Activated CD4-positive, alpha-beta T cell treated with anti-CD3 and anti-CD28 coated beads, Interleukin-2, amount 50 U/mL, for 48 hours (primary cell): ENCODE measurements at regions not wholly inside any gene's neighbourhood (a gene's known extent, or its start where the extent isn't known, plus 50 kb on each side); places are given as distances from the start of the nearest gene placed in this dataset.

ENCODE experiments used
- DNase-seq, 2 experiments: peaks; one replicate each; pipeline ENCODE4 v3.0.0-alpha.2; 2020

DNA sequence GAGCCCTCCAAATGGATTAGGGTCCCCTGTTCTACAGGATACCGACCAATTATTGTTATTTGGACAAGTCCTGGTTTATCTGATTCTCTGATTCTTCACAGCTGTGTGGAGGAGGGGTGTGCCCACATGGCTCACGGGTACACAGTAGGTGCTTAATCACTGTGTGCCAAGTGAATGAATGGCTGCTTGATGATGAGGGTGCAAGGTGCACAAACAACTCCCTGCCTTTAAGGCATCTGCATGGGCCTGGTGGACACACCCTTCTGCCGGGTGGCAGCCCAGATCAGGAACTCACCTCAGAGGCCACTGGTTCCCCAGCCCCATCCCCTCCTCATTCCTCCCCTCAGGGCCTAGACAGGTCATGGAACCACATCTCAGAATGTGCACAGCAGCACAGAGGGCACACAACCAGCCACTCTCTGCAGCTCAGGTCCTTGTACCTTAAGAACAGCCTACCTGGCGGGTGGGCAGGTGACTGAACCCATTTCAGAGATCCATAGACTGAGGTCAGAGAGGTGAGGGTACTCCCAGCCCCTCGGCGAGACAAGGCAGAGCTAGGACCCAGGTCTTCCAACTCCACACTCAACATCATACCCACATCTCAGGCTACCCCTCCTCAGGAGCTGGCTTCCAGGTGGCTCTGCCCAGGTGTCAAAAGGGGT is 50.3 kb downstream of the SHANK2 start:
- no peak for DNase-seq

DNA sequence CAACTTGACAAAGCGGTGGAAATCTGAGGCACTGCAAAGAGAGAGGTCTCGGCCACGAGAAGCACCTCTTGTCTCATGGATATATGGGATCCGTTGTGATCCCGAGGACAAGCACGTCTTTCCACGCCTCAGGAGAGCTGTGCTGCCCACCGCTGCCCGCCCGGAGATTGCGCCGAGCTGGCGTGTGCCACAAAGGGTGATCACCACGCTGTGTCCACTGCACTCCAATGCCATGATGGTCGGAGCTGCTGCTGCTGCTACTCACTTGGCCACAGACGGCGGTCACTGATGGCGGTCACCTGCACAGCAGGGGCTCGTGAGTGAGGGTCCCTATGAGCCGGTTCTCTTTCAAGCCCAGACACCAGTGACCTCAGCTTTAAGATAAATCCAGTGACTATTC is 51.1 kb downstream of the SHANK2 start:
- no peak for DNase-seq

DNA sequence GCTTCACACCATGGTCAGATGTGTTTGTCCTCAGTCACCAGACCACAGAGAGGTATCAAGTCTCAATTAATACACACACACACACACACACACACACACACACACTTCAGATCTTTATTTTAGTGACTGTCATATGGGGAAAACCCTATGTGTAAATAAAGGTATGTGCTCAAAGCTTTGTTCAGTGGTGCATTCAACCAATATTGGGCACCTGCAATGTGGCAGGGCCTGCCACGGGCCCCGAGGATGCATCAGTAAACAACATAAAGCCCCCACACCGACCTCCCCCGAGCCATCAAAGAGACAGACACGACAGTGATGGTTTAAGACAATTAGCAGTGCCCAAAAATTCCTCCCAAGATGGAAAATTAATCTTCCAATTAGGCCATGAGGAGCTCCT is 51.6 kb downstream of the SHANK2 start:
- no peak for DNase-seq

DNA sequence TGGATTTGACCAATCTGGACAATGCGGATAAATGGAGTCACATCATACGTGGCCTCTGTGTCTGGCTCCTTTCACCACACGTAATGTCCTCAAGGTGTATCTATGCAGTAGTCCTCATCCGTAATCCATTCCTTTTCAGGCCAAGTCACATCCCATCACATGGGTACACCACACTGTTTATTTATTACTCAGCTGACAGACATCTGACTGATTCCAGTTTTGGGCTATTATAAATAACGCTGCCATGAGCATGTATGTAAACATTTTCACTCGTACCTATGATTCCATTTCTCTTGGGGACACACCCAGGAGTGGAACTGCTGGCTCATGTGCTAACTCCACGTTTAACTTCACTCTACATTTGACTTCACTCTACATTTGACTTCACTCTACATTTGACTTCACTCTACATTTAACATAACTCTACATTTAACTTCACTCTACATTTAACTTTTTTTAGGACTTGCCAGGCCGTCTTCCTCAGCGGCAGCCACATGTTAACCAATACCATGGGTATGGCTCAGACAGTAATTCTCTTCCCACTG is 52.1 kb downstream of the SHANK2 start:
- no peak for DNase-seq

DNA sequence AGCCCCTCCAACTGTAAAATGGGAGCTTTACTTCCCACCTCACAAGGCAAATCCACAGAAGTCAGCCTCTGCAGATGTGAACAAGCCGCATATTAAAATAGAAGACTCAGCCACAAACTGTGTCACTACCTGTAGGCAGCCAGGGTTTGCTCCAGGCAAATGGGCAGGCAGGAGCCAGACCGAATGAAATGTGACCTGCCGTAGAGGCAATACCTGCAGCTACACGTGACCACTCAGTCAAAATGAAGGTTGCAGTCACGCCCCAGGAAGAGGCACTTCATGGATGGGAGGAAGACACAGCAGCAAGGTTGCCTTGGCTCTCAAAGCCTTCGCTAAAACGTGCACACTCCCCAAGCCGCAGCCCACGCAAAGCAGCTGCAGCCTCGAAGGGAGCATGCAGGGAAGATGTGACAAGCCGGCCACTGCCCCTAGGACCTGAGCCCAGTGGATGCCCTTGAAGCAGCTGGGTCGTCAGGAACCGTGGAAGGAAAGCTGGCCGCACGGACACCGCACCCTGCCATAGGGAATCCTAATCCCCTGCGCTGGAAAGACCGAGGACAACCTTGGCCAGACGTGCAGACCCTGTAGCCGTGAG is 53.1 kb downstream of the SHANK2 start:
- DNase-seq, result no peak

DNA sequence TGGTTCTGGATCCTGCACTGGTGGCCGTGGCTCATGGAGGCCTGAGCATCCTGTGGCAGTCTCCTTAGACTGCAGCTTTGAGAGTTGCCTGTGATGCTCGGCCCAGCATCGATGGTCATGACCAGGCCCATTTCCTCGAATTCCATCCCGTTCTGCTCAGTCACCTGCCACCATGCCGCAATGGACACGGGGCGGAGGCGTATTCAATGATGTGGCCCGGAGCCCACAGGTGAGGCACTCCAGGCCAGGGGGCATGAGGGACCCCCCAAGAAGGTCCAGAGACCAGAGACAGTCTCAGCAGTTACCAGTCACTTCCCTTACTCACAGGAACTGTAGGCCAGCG is 53.6 kb downstream of the SHANK2 start:
- no peak for DNase-seq

DNA sequence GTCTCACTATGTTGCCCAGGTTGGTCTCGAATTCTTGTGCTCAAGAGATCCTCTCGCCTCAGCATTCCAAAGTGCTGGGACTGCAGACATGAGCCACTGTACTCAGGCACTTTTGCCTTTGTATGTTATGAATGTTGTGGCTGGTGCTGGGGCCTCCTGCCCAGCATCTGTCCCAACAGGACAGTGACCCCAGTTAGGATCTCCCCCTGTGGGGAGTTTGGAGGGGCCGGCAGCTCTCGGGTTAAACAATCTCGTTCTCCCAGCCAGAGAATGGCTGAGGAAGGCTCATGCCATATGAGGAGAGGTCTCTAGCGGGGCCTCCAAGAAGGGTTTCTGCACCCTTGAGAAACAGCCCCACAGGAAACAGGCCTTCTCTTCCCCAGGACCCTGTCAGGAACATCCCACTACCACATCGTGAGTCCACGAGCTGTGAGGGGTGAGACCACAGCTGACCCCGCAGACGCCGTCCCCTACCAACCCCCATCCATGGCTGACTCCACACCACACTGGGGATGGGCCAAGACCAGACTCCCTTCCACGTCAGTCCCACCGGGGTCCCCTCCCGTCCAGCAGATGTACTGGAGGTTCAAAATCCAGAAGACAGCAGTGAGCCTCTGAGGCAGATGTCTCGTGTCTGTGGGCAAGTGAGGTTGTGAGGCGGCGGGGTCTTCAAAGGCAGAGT is 54.1 kb downstream of the SHANK2 start:
- DNase-seq, result no peak

DNA sequence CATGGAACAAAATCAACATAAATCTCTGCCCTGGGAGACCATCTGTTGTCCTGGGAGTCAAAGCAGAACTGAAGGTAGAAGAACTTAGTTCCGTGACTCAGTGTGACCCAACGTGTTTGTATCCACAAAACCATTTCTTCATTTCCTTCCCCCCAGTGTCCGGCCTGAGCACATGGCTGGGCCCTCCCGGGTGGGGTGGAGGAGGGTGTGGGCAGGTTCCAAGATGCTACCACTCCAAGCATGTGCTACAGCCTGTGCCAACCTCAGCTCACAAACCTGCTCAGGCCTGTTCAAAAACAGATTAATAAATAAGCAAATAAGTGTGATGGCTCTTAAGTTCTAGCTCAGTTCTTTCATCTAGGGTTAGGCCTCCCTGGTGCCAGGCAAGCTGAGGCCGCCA is 55.3 kb downstream of the SHANK2 start:
- DNase-seq, result no peak

DNA sequence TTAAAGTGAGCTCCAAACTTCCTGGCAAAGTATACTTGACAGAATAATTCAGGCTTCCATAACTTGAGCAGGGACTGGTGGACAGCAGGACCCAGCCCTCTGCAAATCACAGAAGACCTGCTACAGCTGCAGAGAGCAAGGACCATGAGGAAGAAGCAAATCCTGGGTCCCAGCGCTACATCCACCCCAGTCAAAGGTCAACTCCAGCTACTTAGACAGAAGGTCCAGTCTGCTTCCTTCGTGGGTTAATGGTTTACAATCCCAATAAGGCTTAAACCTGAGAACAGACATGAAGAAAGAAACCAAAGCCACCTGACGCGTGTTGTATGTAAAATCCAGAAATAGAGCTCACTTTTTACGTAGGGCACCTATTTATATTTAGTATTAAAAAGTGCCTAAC is 57.7 kb downstream of the SHANK2 start:
- no peak for DNase-seq

DNA sequence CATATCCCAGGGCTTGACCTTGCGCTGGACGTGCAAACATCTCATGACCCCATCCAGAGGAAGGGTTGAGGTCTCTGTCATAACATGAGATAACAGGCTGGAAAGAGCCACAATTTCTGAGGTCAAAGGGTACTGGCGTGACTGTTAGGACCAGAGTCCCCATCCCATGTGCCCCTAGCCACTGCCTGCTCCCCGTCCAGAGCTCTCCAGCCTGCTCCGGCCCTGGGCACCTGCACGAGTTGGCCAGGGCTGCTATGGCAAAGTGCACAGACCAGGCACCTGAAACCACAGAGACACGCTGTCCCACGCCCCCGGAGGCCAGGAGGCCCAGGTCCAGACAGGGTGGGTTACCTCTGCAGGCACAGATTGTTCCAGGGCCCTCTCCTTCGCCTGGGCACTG is 58.9 kb downstream of the SHANK2 start:
- no peak for DNase-seq

DNA sequence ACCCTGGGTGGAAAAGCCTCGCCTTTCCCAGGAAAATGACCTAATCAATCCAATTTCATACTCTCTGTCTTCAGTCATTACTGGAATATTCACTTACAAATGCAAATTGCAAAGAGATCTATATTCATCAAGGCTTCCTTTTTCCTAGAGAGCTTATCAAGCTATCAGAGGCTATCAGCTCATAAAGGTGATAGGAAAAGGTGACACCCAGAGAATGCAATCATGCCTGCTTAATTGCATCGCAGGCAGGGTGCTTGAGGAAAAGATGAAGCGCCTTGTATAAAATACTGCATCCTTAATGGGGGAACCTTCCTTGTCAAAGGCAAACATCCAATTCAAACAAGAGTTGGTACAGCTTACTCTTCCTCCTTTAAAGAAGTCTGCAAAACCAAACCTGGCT is 59.7 kb downstream of the SHANK2 start:
- DNase-seq, result no peak

DNA sequence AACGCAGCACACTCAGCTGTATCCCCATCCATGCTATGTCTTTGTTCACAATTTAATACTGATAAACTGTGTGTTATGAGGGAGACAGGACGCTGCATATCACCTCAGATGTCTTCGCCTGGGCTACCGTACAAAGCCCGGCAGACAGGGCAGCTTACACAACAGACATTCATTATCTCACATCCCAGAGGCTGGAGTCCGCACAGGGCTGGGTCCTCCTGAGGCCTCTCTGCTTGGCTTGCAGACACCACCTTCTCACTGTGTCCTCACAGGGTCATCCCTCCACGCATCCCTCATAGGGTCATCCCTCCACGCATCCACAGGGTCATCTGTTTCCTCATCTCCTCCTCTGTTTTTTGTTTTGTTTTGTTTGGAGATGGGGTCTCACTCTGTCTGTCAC is 61.2 kb downstream of the SHANK2 start:
- no peak for DNase-seq

DNA sequence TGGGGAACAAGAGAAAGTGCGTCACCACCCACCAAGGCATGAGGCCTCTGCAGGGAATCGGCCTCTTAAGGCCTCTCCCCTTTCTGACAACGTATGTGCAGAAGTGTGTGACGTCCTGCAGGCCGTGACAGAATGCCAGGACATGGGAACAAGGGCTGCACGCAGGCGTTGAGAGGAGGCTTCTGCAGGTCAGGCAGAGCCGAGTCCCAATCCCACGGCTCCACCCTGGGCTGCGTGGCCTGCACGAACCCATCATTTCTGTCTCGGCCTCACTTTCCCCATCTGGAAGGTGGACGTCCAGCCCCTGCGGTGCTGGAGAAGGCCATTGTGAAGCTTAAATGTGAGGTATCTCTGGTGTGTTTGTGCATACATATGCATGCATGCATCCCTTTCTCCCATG is 61.8 kb downstream of the SHANK2 start:
- DNase-seq, result no peak

DNA sequence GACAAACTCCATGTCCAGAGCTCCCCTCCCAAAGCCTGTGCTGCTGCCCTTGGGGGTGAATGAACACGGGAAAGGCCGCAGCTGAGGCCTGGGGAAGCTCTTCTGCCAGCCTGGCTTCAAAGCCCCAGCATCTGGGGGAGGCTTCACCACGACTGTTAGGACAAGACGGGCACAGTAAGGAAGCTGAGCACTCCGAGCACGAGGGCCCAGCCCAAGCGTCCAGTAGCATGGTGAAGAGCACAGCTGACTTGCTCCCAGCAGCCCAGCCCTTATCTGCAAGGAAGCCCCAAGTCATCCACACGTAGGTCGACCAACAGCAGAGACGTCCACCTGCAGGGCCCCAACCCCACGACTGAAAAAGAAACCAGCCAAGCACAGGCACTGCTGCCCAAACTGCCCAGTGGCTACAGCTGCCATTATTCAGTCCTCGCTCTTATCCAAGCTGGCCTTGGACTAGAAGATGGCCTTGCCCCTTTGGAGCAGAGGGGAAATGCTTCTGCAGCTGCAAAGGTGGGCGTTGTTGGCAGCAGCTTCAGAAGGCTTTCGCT is 62.5 kb downstream of the SHANK2 start:
- no peak for DNase-seq

DNA sequence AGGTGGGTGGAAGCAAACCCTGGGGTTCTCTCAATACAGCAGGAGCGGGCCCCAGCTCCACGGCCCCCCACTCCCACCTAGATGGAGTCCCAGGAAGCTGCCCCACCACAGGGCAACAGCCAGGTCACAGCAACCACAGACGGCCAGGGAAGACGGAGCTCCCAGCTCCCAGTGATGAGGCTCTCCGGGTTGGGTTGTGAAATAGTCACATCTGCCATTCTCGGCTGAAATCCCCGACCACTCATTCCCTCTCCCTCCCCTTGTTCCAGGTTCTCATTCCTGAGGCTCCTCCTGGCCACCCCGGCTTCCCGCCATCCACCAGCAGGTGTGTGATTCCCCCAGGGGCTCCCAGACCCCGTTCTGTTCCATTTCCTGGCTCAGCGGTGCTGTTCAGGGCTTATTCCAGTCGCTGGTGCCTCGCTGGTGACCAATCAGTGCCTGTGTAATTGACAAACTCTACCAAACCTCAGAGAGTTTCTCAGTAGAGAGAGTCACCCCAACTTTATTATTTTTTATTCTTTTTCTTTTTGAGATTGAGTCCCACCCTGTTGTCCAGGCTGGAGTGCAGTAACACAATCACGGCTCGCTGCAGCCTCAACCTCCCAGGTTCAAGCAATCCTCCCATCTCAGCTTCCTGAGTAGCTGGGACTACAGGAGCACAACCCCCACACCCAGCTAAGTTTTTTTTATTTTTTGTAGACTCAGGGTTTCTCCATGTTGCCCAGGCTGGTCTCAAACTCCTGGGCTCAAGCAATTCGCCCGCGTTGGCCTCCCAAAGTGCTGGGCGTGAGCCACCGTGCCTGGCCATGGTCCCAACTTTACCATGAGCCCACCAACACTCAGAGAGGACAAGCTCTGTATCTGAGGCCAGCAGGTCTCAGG is 63.2 kb downstream of the SHANK2 start:
- DNase-seq, result no peak

DNA sequence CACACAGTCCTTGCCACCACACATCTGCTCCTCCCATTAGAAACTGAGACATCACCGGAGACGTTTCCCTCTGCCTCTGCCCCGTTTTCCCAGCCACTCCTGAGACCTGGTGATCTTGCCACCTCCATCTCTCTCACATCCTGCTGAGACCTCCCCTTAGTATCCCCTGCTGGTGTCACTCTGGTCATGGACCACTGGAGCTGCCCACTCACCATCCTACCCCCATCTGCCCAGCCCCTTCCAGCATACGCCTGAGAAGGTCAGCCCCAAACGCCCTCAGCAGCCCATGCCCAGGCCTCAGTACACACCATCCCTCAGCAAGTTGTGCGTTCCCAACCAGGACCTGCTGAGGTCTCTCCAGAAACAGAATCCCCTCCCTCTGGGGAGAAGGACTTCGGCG is 64.3 kb downstream of the SHANK2 start:
- no peak for DNase-seq

DNA sequence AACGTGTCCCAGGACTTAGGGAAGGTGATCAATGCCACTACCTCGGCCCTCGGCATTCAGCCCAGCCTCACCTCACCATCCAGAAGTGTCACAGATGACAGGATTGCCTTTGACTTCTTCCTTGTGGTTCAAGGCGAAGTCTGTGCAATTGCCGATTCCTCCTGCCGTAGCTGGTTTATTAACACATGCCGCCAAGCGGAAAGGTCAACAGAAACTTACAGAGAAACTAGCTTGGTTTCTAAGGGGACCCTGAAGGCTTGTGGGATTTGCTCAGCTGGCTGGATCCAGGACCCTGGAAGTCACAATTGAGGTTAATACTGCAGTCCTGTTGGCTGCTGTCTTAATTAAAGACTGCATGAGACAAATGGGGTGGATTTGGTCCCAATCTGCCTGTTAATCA is 65.6 kb downstream of the SHANK2 start:
- DNase-seq, result no peak

DNA sequence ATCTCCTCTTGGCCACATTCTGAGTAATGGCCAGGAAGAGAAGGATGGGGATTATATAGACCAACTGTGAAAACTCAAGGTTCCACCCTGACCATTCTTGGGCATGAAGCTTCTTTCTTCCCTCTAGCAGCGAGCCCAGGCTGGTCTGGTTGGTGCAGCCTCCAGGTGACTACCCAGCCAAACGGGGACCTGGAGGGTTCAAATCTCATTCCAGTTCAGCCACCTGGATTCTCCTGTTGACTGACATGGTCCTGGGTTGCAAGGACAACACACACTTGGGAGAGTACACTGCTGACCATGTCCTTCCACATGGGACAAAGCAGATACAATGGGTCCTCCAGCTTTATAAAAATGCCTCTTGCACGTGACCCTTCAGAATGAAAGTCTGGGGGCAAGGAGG is 67.0 kb downstream of the SHANK2 start:
- no peak for DNase-seq

DNA sequence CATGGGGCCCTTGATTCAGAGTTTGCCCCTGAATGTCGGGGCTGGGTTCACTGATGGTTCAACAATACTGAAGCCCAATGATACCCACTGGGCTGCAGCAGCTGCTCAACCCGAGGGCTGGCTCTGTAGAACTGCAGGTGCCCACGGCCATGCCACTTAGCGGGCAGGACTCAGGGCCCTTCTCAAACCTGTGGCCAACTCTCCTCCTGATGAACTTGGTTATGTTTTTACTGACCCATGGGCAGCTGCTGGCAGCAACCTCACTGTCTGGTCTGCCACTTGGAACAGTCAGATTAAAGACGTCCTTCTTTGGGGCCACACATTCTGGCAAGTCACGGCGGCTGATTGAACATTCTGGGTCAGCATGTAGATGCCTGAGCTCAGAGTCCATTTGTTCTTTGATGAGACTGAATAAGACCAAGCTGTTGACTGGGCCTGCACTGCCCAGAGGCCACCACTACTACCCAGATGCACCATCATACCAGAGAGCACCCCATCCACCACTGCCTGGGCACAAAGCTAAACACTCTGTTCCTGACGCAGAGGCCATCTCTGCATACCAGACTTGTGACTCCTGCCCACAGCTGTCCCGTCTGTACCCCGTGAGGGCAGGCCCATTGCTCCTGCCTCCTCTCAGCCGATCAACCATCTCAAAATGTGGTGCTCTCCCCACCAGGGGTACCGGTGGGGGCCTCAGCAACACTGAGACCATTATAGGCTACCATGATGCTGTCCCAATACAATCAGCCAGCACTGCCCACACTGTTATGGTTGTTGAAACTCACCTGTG is 67.8 kb downstream of the SHANK2 start:
- DNase-seq, result no peak

DNA sequence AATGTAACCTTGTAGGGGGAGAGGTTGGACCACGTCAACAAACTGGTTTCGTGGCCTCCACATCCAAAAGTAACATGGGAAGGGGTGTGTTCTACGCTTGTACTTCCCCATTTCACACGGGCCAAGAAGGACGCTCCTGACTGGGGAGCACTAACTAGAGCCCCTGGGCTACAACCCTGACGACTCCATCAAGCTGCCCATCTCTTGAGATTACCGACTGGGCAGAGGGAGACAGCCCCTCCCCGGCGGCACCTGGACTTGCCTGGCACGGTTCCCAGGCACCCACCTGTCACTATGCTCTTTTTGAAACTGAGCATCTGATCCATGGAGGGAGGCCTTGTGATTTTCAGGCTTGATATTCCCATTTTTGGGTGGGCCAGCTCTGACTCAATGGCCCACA is 68.5 kb downstream of the SHANK2 start:
- no peak for DNase-seq

DNA sequence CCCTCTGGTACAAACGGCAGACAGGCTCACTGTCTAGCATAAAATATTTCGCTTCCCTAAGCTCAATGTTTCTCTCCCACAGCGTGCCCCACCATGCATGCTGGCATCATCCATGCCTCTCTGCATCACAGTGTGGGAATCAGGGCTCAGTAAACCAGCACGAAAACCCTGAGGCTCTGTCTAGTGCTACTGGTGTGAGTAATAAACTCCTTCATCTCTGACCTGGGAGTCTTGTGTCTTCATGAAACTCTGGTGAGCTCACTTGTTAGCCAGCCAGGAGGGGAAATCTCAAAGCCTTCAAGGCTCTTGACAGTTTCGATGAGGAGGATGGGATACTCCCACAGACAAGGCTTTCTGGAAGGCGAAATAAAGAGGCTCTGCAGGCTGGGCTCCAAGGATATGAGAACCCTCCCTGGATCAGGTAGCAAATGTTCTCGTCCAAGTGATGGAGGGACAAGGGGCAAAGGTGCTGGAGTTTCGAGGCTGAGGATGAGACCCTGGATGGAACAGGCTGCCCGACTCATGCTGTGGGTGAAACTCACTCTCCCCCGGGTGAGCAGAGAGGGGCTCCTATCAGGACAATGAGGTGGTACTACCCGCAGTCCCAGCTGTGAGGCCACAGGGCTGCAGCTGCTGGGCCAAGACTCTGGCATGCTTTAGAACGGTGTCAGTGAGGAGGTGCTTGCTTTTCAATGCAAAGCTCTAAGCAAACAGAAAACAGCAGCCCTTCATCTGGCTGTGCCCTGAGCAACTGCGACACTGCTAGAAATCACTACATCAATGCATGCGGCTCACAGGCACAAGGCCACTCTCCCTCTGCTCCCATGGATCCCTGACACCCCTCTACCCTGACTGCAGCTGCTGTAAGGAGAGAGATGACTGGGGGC is 69.3 kb downstream of the SHANK2 start:
- no peak for DNase-seq
